Fibroblast of skin of left biceps (primary cell): ENCODE measurements at regions not wholly inside any gene's neighbourhood (a gene's known extent, or its start where the extent isn't known, plus 50 kb on each side); places are given as distances from the start of the nearest gene placed in this dataset.
A peak's percentile ranks its signal among the peaks of the same experiment; 100 is the strongest.
"Not testable (repeated sequence)": the region's sequence is repeated elsewhere in the genome, so short reads cannot be mapped to it uniquely, and the experiment has no call there.

Experiments
- DNase-seq, 2 experiments: peaks; one replicate each; pipeline ENCODE4 v3.0.0-alpha.2; 2013; ENCODE audit warnings: low read depth in 2 of 2

GRCh38 chr2:87429206-87429930, 318.5 kb upstream of the PLGLB2 start:
- not testable (repeated sequence) for DNase-seq

DNA sequence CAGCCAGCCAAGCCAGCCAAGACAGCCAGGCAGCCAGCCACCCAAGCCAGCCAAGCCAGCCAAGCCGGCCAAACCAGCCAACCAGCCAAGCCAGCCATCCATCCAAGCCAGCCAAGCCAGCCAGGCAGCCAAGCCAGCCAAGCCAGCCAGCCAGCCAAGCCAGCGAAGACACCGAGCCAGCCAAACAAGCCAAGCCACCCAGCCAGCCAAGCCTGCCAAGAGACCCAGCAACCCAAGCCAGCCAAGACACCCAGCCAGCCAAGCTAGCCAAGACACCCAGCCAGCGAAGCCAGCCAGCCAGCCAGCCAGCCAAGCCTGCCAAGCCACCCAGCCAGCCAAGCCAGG, 318.0 kb upstream of the PLGLB2 start:
- DNase-seq = not testable (repeated sequence)

- DNase-seq = not testable (repeated sequence)
These were observed 316.8 kb upstream of the PLGLB2 start for GRCh38 chr2:87431051-87431450.

- DNase-seq = not testable (repeated sequence)
These were observed 315.0 kb upstream of the PLGLB2 start for GRCh38 chr2:87432711-87433453.

- DNase-seq = not testable (repeated sequence)
These were observed 311.9 kb upstream of the PLGLB2 start for GRCh38 chr2:87436007-87436406.

DNA sequence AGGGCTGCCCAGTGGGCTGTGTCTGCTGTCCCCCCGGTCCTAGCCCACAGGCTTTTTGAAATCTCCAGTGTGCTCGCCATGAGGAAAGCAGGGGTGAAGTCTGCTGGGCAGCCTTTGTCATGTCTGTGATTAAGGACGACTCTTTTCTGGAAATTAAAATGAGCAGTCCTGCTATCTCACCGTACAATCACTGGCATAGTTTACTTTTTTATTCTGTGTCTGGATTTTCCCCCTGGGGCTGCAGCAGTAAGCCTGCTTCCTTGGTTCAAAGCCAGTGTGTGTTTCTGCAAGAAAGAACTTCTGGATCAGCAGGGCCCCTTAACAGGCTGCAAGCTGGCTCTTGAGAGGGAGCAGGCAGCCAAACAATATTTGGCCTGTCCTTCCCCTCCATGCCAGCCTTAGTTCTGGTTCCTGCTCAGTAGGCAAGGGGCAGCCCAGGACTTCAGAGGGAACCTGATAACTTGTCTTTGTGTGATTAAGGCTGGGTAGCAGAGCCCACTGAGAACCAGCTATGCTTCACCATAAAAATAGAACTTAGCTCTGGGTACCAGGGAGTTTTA, 310.1 kb upstream of the PLGLB2 start:
- DNase-seq = not testable (repeated sequence)

- DNase-seq = not testable (repeated sequence)
These were observed 309.0 kb upstream of the PLGLB2 start for GRCh38 chr2:87438780-87439454.

DNA sequence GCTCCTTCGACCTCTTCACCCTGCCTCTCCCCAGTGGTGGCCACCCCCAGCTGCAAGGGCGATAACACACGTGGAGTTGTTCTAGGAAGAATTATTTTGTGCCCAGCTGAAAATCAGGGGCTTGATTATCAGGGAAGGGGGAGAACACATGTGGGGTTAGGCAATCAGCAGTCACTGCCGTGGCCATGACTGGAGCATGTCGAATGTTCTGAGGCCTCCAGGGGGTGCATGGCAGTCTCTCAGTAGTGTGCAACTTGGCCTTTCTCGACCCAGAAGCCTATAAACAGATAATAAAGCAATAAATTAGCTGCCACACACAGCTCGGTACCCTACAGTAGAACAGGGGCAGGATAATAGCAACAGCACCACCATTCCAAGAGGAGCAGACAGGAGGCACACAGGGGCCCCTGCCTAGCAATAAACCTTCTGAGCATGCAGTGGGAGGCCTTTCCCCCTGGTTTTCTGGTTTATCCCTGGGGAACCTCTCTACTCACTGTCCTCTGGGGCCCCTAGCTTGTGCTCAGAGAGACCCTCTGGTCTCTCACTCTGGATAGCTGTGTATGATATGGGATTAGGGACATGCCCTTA, 308.2 kb upstream of the PLGLB2 start:
- not testable (repeated sequence) for DNase-seq

DNA sequence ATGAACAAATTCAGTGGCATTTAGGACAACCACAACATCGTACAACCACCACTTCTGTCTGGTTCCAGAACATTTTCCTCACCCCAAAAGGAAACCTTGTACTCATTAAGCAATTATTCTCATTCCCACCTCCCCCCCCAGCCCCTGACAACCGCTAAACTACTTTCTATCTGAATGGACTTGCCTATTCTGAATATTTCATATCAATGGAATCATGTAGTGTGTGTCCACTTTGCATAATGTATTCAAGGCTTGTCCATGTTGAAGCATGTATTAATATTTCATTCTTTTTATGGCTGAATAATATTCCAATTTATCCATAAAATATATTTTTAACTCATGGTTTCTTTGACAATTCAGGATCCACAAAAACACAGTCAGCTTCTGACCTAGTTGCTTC, 307.2 kb upstream of the PLGLB2 start:
- DNase-seq = not testable (repeated sequence)

- DNase-seq = not testable (repeated sequence)
These were observed 306.5 kb upstream of the PLGLB2 start for GRCh38 chr2:87441375-87441774.

DNA sequence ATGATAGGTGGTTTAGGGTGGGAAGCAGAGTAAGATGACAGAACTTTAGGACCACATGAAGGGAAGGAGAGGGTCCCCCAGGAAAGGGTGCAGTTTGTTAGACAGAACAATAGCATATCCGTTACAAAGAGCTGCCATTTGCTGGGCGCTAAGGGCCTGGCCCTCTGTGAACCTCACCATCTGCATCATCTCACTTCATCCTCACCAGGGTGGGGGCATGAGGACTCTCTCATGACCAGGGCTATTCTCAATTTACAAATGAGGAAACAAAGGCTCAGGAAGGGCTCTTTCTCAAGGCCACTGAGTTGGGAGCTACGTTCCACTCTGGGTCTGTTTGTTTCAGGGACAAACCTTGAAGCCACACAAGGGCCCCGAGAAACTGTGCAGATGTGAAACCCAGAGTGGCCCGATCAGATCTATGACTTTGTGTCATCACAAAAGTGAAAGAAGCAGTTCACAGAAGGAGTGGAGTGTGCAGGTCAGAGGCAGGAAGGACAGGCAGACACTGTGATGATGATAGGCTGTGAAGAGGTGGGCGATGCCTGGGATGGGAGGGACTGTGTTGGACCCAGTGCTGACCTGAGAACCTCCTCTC, 304.8 kb upstream of the PLGLB2 start:
- DNase-seq = not testable (repeated sequence)

- DNase-seq = not testable (repeated sequence)
These were observed 302.9 kb upstream of the PLGLB2 start for GRCh38 chr2:87444951-87445350.

DNA sequence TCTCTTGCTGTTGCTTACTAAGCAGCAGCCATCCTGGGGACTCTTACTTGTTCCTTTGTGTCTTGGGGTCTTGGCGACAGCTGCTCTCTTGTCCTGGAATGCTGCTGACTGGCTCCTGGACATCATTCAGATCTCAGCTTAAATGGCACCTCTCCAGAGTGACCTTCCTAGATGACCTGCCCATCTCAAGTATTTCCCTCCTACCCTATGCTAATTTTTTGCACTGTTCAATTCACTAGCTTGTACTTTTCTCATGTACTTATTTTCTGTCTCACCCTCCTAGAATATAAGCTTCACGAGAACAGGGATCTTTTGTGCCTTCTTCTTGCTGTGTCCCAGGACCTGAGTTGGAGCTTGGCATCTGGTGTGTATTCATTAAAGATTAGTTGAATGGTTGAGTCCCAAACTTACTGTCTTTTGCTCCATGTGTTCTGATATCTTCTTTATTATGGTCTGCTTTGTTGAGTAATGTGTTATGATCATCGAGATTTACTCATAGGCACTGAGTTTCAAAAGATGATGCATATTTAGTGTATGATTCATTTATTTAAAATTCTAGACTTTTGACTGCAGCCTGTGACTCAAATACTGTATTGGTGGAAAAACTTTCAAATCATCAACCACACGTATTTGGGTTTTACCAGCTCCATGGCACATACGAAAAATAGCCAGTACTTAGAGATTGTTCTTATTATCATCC, 302.1 kb upstream of the PLGLB2 start:
- DNase-seq = not testable (repeated sequence)

- DNase-seq = not testable (repeated sequence)
These were observed 301.6 kb upstream of the PLGLB2 start for GRCh38 chr2:87446313-87446696.

GRCh38 chr2:87449462-87449980, 298.4 kb upstream of the PLGLB2 start:
- DNase-seq = not testable (repeated sequence)

DNA sequence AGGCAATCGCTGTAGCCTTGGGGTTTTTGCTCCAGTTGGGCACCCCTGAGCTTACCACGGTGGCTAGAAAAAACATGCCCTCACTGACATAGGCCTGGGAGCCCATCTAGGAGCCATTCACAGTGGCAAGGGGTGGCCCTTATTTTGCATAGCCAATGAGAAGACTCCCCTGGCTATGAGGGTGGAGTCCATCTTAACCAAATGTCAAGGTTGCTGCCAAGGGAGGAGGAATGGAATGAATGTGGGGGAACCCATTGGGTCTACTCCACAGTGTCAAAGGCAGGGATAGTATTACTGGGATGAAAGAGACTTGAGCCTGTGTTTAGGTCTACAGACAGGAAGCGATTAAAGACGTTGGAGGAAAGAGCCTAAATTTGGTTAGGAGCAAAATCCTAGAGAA, 295.7 kb upstream of the PLGLB2 start:
- not testable (repeated sequence) for DNase-seq

DNA sequence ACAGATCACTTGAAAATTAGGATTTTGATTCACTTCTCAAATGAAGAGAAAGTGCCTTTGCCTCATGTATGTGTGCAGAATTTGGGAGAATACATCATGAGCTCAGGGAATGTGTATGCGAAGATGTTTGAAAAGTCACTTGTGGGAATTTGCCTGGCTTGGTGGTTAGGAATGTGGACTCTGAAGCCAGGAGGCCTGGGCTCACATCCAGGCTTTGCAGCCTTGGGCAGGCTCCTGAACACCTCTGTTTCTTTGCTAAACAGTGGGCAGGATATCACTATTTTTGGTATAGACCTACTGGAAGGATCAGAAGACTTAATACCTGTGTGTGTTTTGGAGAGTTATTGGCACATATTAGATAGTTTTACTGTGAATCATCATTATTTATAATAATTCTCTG, 295.0 kb upstream of the PLGLB2 start:
- peak; percentile 60 to 61 for DNase-seq

DNA sequence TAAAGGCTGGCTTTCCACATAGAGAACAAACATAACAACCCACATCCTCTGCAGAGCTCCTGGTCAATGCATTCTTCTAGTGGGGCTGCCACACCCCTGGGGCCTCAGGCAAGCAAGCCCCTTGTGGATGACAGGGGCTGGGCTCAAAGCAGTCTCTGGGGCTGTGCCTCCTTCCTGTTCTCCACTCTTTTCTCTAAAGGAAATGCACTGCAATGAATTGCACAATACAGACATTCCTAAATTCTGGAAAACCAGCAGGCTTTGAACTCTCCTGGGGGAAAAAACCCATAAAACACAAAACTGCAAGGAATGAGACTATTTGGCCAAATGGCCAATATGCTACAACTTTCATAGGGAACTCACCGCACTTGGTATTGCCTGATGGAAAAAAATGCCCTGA, 293.9 kb upstream of the PLGLB2 start:
- peak; percentile 85 to 87 for DNase-seq

GRCh38 chr2:87454421-87454820, 293.5 kb upstream of the PLGLB2 start:
- DNase-seq = peak; percentile 38 to 41

DNA sequence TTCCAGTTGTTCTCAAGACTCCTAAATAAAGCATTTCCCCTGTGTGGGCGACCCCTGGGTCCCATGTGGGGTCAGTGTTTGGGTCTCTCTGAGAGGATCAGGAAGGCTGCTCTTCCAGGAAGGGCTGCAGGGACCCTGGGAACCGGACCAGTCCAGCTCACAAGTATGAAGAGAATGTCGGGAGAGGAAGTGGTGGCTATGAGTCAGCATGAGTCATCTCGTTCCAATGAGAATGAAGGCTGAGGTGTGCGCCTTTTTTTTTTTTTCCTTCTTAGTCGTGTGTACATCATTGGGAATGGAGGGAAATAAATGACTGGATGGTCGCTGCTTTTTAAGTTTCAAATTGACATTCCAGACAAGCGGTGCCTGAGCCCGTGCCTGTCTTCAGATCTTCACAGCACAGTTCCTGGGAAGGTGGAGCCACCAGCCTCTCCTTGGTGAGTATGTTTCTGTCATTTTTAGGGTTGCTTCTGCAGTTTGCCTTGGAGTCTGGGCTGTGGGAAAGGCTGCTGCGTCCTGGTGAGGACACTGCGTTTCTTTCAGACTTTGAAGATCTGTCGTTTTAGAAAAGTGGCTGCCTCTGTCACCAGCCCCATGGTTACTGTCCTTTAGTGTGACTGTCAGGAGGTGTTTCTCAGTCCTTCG, 292.6 kb upstream of the PLGLB2 start:
- not testable (repeated sequence) for DNase-seq
